Esophagus muscularis mucosa (tissue), 4 donors: ENCODE measurements at regions not wholly inside any gene's neighbourhood (a gene's known extent, or its start where the extent isn't known, plus 50 kb on each side); places are given as distances from the start of the nearest gene placed in this dataset.

ENCODE experiments used
- CTCF ChIP-seq, 3 experiments: fragments of 200-600 bp in 2 of 3; fragments of 450-650 bp in 1 of 3; sonication (generic) in 2 of 3; IDR thresholded peaks; one replicate each; pipeline ENCODE4 v1.5.1; 2017 to 2019; ENCODE audit warnings: antibody characterized with exemption in 3 of 3, mild to moderate bottlenecking in 2 of 3, moderate library complexity in 1 of 3
- EP300 ChIP-seq: sonication (generic); formaldehyde crosslinking; IDR thresholded peaks from one replicate; pipeline ENCODE4 v1.6.1; 2017; ENCODE audit warnings: antibody characterized with exemption
- POLR2A ChIP-seq: fragments of 450-650 bp; IDR thresholded peaks from one replicate; pipeline ENCODE4 v1.6.1; 2017; ENCODE audit warnings: antibody characterized with exemption, moderate library complexity, mild to moderate bottlenecking, low read depth
- POLR2AphosphoS5 ChIP-seq, 2 donors: sonication (generic); formaldehyde crosslinking; IDR thresholded peaks; one replicate each; pipeline ENCODE4 v1.6.1; 2017; ENCODE audit warnings: antibody characterized with exemption in 2 of 2

GRCh38 chr17:62180772-62181171, 115.7 kb upstream of the MED13 start:
- no peak for TF ChIP-seq POLR2A
- no peak for TF ChIP-seq CTCF (IDR thresholded peaks at IDR 0.05)
- TF ChIP-seq EP300: no peak
- TF ChIP-seq POLR2AphosphoS5 (IDR thresholded peaks at IDR 0.05): no peak
